Bone marrow (tissue), 2 donors: ENCODE measurements at regions not wholly inside any gene's neighbourhood (a gene's known extent, or its start where the extent isn't known, plus 50 kb on each side); places are given as distances from the start of the nearest gene placed in this dataset.

Experiments used
- DNase-seq, 2 donors: peaks; one replicate each; lab custom pipeline; 2025; lab: John Stamatoyannopoulos, UW

- DNase-seq, result no peak
Observed at GRCh38 chr1:93815366-93816110, 63.5 kb downstream of the DNTTIP2 start.

GRCh38 chr1:93814795-93815340, 64.1 kb downstream of the DNTTIP2 start:
- DNase-seq, result no peak

GRCh38 chr1:93814059-93814794, 64.8 kb downstream of the DNTTIP2 start:
- DNase-seq, result peak; percentile 10 to 55

GRCh38 chr1:93813076-93813475, 65.9 kb downstream of the DNTTIP2 start:
- no peak for DNase-seq

GRCh38 chr1:93811326-93812065, 67.5 kb downstream of the DNTTIP2 start:
- no peak for DNase-seq

- no peak for DNase-seq
Observed at GRCh38 chr1:93810316-93810715, 68.7 kb downstream of the DNTTIP2 start.

GRCh38 chr1:93808871-93809270, 70.1 kb downstream of the DNTTIP2 start:
- DNase-seq, result no peak

GRCh38 chr1:93807311-93807930, 71.6 kb downstream of the DNTTIP2 start:
- DNase-seq, result no peak

- no peak for DNase-seq
Observed at GRCh38 chr1:93805027-93805610, 73.9 kb downstream of the DNTTIP2 start.

- DNase-seq, result no peak
Observed at GRCh38 chr1:93804412-93804811, 74.6 kb downstream of the DNTTIP2 start.

- no peak for DNase-seq
Observed at GRCh38 chr1:93801471-93801870, 77.5 kb downstream of the DNTTIP2 start.

- no peak for DNase-seq
Observed at GRCh38 chr1:93800856-93801255, 78.2 kb downstream of the DNTTIP2 start.

GRCh38 chr1:93798291-93798690, 80.7 kb downstream of the DNTTIP2 start:
- DNase-seq, result no peak

- no peak for DNase-seq
Observed at GRCh38 chr1:93784538-93784937, 94.5 kb downstream of the DNTTIP2 start.

GRCh38 chr1:93783876-93784275, 95.1 kb downstream of the DNTTIP2 start:
- no peak for DNase-seq

- DNase-seq, result no peak
Observed at GRCh38 chr1:93779540-93780165, 98.0 kb upstream of the BCAR3 start.

- DNase-seq, result no peak
Observed at GRCh38 chr1:93778457-93778856, 96.8 kb upstream of the BCAR3 start.

GRCh38 chr1:93777255-93777654, 95.6 kb upstream of the BCAR3 start:
- no peak for DNase-seq

- DNase-seq, result no peak
Observed at GRCh38 chr1:93776728-93777127, 95.1 kb upstream of the BCAR3 start.

- DNase-seq, result no peak
Observed at GRCh38 chr1:93775224-93775623, 93.6 kb upstream of the BCAR3 start.

GRCh38 chr1:93774707-93775106, 93.1 kb upstream of the BCAR3 start:
- DNase-seq, result no peak
